ENCODE measurements at regions not wholly inside any gene's neighbourhood (a gene's known extent, or its start where the extent isn't known, plus 50 kb on each side); places are given as distances from the start of the nearest gene placed in this dataset.

- no peak for TF ChIP-seq CTCF (IDR thresholded peaks at IDR 0.05; ENCODE audit: low read depth, low read length)
- ChIA-PET POLR2A (no interaction called here), CTCF (no interaction called here)
- Histone ChIP-seq H3K9me3 (ENCODE audit: control insufficient read depth, insufficient read depth, low read length) (peaks cover 9% of the 10 kb centered on the region), H3K4me3 (ENCODE audit: low read depth, low read length) (no peak overlapping the region), H3K27ac (ENCODE audit: low read depth, low read length) (no peak overlapping the region), H3K27me3 (ENCODE audit: control insufficient read depth, insufficient read depth, low read length) (no peaks in the 10 kb centered on the region)
- no peak for DNase-seq (ENCODE audit: low read depth, low spot score)
These were observed 144.6 kb upstream of the IRX6 start for GRCh38 chr16:55179411-55179810.

- DNase-seq (ENCODE audit: low read depth, low spot score), result no peak
- POLR2A ChIA-PET, result no interaction called here
- H3K27me3 ChIP-seq (ENCODE audit: control insufficient read depth, insufficient read depth, low read length), result no peaks in the 10 kb centered on the region
These were observed 144.0 kb upstream of the IRX6 start for GRCh38 chr16:55179852-55180585.

GRCh38 chr16:55184052-55184451 is 140.0 kb upstream of the IRX6 start:
- H3K4me3 ChIP-seq (ENCODE audit: low read depth, low read length), result no peak overlapping the region
- peaks cover 12% of the 10 kb centered on the region for H3K9me3 ChIP-seq (ENCODE audit: control insufficient read depth, insufficient read depth, low read length)
- no peak for DNase-seq (ENCODE audit: low read depth, low spot score)
- POLR2A ChIA-PET, result no interaction called here
- no peak overlapping the region for H3K27ac ChIP-seq (ENCODE audit: low read depth, low read length)
- CTCF ChIA-PET, result no interaction called here
- H3K27me3 ChIP-seq (ENCODE audit: control insufficient read depth, insufficient read depth, low read length), result no peaks in the 10 kb centered on the region
- no peak for TF ChIP-seq CTCF (IDR thresholded peaks at IDR 0.05; ENCODE audit: low read depth, low read length)

More at GRCh38 chr16:55179852-55180585, 144.0 kb upstream of the IRX6 start:
- CTCF ChIA-PET, result no interaction called here
- Histone ChIP-seq H3K9me3 (ENCODE audit: control insufficient read depth, insufficient read depth, low read length) (peaks cover 9% of the 10 kb centered on the region), H3K4me3 (ENCODE audit: low read depth, low read length) (no peak overlapping the region), H3K27ac (ENCODE audit: low read depth, low read length) (no peak overlapping the region)
- TF ChIP-seq CTCF (IDR thresholded peaks at IDR 0.05; ENCODE audit: low read depth, low read length), result no peak

GRCh38 chr16:55184619-55185018 is 139.4 kb upstream of the IRX6 start:
- POLR2A ChIA-PET, result no interaction called here
- no peak for TF ChIP-seq CTCF (IDR thresholded peaks at IDR 0.05; ENCODE audit: low read depth, low read length)
- Histone ChIP-seq H3K27me3 (ENCODE audit: control insufficient read depth, insufficient read depth, low read length) (no peaks in the 10 kb centered on the region), H3K27ac (ENCODE audit: low read depth, low read length) (no peak overlapping the region), H3K9me3 (ENCODE audit: control insufficient read depth, insufficient read depth, low read length) (peaks cover 12% of the 10 kb centered on the region), H3K4me3 (ENCODE audit: low read depth, low read length) (no peak overlapping the region)
- DNase-seq (ENCODE audit: low read depth, low spot score), result no peak
- CTCF ChIA-PET, result no interaction called here

GRCh38 chr16:55189224-55189623 is 134.8 kb upstream of the IRX6 start:
- Histone ChIP-seq H3K4me3 (ENCODE audit: low read depth, low read length) (no peak overlapping the region), H3K27ac (ENCODE audit: low read depth, low read length) (no peak overlapping the region), H3K9me3 (ENCODE audit: control insufficient read depth, insufficient read depth, low read length) (peaks cover 7% of the 10 kb centered on the region), H3K27me3 (ENCODE audit: control insufficient read depth, insufficient read depth, low read length) (no peaks in the 10 kb centered on the region)
- CTCF ChIA-PET, result no interaction called here
- DNase-seq (ENCODE audit: low read depth, low spot score), result no peak
- no peak for TF ChIP-seq CTCF (IDR thresholded peaks at IDR 0.05; ENCODE audit: low read depth, low read length)
- POLR2A ChIA-PET, result no interaction called here
